ENCODE measurements at regions not wholly inside any gene's neighbourhood (a gene's known extent, or its start where the extent isn't known, plus 50 kb on each side); places are given as distances from the start of the nearest gene placed in this dataset.

DNA sequence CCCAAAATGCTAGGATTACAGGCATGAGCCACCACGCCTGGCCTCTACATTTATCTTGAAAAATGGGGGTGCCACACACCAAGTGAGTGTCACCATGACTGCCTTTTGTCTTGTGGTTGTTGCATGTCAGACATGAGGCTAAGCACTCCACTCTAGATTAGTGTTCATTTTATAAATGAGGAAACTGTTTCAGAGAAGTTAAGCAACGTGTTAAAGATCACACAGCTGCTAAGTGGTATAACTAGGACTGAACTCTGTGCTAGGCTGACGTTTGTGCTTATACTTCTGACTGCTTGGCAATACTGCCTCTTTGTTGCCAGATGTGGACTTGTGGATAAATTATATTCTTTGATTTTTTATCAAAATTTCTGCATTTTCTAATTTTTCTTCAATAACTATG lies 50.8 kb upstream of the SMAD6 start:
- DNase-seq (ENCODE audit: low read depth) = no peak

DNA sequence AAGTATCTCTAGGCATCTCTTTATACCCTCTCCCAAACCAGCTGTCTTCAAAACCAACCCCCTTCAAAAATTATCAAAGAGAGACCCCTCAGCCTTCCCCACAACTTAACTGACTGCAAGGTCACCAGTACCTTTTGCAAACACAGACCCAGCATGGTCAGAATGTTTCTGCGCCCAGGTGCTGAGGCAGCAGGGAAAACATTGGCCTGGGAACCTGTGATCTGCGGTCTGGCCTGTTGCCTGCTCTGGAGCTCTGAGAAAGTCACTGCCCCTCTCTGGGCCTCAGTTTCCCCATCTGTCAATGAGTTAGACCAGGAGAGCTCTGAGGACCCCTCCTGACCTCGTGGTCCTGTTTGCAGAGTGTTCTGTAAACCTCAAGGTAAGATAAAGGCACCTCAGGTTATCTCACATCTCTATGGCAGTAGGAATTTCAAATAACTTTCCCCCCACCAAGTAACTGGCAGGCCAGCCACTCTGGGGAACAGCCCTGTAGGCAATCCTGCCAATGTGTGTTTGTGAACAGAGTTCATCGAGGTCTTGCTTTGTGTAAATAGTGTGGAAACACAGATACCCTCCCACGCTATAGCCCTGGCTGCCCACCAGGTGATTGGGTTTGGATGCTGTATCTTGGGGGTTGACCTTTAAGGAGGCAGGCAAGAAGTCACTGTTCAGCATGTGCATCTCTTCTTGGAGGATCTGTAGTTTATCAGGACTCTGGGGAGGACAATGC lies 50.0 kb upstream of the SMAD6 start:
- TF ChIP-seq, protein P1, sequence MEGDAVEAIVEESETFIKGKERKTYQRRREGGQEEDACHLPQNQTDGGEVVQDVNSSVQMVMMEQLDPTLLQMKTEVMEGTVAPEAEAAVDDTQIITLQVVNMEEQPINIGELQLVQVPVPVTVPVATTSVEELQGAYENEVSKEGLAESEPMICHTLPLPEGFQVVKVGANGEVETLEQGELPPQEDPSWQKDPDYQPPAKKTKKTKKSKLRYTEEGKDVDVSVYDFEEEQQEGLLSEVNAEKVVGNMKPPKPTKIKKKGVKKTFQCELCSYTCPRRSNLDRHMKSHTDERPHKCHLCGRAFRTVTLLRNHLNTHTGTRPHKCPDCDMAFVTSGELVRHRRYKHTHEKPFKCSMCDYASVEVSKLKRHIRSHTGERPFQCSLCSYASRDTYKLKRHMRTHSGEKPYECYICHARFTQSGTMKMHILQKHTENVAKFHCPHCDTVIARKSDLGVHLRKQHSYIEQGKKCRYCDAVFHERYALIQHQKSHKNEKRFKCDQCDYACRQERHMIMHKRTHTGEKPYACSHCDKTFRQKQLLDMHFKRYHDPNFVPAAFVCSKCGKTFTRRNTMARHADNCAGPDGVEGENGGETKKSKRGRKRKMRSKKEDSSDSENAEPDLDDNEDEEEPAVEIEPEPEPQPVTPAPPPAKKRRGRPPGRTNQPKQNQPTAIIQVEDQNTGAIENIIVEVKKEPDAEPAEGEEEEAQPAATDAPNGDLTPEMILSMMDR (conservative IDR thresholded peaks at IDR 0.05; ENCODE audit: low read depth, low read length) = no peak
- DNase-seq (ENCODE audit: low read depth) = no peak
- no peak overlapping the region for H3K4me3 ChIP-seq (ENCODE audit: low read length)

More for the DNA sequence above, 50.8 kb upstream of the SMAD6 start:
- TF ChIP-seq, protein P1 (conservative IDR thresholded peaks at IDR 0.05; ENCODE audit: low read depth, low read length) = no peak
- no peak overlapping the region for H3K4me3 ChIP-seq (ENCODE audit: low read length)

Measured in retinal pigment epithelial cell (primary cell).